ENCODE measurements at regions not wholly inside any gene's neighbourhood (a gene's known extent, or its start where the extent isn't known, plus 50 kb on each side); places are given as distances from the start of the nearest gene placed in this dataset.

DNA sequence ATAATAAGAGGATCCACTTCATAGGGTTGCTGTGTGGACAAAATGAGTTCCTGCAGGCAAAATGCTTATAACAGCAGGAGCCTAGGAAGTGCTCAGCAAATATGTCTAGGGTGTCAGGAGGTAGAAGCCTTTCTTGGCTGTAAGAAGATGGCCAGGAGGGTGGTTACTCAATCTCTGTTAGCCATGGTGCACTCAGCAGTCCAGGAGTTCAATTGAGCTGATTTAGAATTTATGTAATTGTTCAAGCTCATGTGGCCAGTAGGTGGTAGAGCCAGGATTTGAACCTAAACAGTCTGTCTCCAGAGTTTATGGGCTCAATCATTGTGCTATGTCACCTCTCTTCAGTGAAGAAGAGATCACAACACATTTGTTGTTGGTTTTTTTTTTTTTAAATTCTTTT is 381.2 kb downstream of the KIF4B start:
- no peak for DNase-seq (ENCODE audit: extremely low read depth in 1 of 2, low read depth in 1 of 2)

DNA sequence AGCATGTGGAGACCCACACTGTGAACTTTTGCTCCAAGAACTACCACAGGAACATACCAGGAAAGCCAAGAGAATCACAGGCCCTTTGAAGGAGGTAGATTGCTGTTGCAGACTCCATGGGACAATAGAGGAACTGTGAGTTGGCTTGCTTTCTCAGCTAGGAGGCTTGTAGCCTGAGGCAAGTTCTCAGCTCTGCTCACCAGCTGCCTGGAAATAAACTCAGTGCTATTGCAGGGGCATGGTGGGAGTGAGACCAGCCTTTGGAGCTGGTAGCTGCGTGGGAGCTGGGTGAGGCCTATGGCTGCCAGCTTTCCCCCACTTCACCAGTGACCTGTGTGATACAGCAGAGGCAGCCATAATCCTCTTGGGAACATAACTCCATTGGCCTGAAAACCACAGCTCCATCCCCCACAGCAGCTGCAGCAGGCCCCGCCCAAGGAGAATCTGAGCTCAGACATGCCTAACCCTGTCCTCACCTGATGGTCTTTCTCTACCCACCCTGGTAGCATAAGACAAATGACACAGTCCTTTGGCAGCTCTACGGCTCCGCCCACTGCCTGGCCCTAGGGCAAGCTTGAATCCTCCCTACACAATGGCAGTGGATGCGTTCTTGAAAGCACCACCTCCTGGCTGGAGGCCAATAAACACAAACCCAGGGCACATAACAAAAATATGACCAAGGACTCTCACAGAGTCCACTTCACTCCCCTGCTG is 389.5 kb downstream of the KIF4B start:
- DNase-seq (ENCODE audit: extremely low read depth in 1 of 2, low read depth in 1 of 2) = no peak

DNA sequence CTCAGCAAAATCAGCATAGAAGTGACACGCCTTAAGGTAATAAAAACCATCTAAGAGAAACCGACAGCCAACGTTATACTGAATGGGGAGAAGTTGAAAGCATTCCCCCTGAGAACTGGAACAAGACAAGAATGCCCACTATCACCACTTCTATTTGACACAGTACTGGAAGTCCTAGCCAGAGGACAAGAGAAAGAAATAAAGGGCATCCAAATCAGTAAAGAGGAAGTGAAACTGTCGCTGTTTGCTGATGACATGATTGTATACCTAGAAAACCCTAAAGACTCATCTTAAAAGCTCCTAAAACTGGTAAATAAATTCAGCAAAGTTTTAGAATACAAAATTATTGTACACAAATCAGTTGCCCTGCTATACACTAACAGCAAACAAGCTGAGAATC is 393.3 kb downstream of the KIF4B start:
- no peak for DNase-seq (ENCODE audit: extremely low read depth in 1 of 2, low read depth in 1 of 2)

DNA sequence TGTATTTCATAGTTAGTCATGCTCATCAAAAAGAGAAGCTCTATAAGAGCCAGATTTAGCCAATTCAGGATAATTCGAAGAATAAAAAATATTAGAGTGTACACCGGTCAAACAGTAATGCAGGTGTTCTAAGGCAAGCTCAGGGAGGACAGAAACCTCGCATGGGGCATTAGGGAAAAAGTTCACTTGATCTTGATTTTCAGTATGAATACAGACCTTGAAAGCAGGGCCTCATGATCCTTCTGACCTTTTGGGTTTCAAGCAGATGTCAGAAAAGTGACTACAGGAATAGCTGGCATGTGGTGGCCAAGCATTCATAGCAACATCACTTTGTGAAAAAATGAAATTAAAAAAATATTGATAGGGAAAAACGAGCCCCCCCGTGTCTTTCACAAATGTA is 394.9 kb downstream of the KIF4B start:
- no peak for DNase-seq (ENCODE audit: extremely low read depth in 1 of 2, low read depth in 1 of 2)

DNA sequence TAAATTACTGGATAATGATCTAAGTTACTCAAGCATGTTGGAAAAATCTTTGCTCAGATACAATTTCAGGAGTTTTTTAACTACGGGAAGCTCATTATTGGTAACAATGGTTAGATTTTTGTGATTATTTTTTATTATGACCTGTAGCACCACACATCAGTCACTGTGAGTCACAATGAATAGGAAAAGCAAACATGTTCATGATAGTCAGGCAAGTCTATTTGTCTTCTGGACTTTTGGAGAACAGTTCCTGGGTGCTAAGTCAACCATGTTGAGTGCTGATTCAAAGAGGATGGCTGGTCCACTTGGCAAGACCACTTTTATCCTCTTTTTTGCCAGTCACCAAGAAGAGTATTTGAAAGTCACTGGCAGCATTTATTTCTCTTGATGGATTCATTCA is 403.2 kb downstream of the KIF4B start:
- DNase-seq (ENCODE audit: extremely low read depth in 1 of 2, low read depth in 1 of 2) = no peak

DNA sequence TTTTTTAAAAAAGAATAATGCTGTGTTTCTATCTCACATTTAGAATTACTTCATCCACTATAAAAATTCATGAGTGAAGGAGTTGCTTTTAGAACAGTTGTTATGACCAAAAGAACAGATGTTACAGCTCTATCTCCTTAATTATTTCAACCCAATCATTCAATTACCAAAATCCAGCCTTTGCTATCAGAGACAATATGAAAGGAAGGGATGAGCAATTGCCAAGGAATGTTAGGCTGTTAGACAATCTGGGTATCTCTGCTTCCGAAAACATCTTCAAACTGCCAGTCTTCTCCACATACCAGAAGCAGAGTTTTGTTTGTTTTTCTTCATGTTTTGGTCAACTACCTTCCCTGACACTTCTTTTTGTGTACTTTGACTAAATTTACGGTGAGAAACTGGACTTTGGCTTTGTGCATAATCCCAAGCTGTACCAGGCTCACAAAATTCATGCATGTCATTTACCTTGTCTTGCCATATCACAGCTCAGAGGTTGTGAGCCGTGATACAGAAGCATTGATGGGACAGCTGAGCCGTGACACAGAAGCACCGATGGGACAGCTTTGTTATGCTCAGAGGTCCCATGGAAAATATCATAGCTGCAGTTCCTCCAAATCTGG is 405.5 kb downstream of the KIF4B start:
- DNase-seq (ENCODE audit: extremely low read depth in 1 of 2, low read depth in 1 of 2) = no peak

DNA sequence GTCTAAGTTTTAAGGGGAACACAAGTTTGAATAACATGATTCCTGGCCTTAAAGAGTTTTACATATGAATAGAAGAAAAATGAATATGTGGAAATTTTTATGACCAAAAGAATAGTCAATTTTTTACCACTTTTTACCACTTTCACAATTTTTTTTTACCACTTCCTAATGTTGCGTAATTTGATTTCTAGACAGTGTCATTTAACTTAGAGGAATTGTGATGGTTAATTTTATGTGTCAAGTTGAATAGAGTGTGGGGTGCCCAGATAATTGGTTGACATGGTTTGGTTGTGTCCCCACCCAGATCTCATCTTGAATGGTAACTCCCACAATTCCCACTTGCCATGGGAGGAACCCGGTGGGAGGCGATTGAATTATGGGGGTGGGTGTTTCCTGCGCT is 416.6 kb downstream of the KIF4B start:
- no peak for DNase-seq (ENCODE audit: extremely low read depth in 1 of 2, low read depth in 1 of 2)

DNA sequence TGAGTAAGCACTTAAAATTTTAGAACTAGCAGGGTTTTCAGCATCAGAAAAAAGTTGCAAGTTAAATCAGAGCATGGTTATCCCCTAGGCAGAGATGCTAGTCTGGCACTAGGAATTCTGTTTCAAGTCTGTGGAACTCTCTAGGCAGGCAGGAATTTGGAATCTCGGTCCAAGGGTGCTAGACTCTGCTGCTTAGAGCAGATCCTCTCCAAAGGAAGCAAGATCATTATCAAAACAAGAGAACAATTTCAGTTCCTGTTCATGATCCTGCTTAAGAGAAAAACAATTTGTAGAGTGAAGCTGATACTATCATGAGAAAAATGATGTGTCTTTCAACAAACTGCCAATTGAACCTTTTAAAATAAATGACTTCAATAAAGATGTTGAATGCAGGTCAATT is 420.7 kb downstream of the KIF4B start:
- no peak for DNase-seq (ENCODE audit: extremely low read depth in 1 of 2, low read depth in 1 of 2)

DNA sequence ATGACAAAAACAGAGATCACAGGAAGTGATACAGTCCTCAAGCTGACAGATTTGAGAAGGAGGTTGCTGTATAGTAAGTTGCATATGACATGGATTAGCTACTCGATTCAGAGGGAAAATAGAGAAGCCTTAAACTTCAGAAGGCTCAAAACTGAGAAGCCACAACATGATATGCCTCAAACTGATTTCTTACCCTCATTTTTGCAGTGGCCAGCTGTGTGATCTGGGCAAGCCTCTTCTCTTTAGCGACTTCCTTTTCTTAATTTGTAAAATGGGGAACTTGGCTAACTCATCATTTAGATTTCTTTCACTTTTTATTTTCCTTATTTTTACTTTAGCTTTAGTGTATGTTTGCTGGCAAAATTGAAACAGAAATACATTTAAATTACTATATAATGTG is 421.1 kb downstream of the KIF4B start:
- DNase-seq (ENCODE audit: extremely low read depth in 1 of 2, low read depth in 1 of 2) = no peak

DNA sequence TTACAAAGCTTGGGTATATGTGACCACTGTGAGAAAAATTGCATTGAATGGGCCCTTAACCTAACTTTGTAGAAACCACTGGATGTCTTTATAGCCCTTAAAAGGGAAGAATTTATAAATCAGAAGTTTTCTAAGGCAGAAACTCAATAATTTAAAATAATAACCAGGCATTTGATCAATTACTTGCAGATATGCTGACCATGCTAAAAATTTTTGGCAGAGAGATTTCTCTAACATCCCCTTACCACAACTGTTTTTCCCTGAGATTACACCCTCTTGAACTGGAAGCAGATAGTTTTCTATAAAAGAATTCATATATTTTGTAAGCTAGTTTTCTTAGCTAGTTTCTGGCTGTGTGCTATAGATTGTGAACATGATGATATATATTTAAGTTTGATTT is 428.3 kb downstream of the KIF4B start:
- DNase-seq (ENCODE audit: extremely low read depth in 1 of 2, low read depth in 1 of 2) = no peak

DNA sequence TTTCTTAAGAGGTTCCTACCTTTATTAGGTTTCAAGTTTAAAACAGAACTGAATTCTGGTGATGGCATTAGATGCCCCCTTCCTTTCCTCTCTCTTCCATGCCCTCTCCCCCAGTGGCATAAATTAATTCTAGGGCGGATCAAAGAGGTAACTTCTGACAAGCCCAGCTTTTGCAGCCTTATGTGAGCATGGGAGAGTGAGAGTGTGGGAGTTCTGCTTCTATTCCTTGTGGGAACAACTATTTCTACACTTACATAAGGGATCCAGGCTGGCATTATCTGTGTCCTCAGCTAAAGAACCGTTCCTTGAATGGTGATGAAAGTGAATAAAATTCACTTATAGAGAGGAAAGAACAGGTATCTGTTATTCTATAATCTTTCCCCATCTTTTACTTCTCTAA is 437.6 kb downstream of the KIF4B start:
- DNase-seq (ENCODE audit: extremely low read depth in 1 of 2, low read depth in 1 of 2) = no peak

DNA sequence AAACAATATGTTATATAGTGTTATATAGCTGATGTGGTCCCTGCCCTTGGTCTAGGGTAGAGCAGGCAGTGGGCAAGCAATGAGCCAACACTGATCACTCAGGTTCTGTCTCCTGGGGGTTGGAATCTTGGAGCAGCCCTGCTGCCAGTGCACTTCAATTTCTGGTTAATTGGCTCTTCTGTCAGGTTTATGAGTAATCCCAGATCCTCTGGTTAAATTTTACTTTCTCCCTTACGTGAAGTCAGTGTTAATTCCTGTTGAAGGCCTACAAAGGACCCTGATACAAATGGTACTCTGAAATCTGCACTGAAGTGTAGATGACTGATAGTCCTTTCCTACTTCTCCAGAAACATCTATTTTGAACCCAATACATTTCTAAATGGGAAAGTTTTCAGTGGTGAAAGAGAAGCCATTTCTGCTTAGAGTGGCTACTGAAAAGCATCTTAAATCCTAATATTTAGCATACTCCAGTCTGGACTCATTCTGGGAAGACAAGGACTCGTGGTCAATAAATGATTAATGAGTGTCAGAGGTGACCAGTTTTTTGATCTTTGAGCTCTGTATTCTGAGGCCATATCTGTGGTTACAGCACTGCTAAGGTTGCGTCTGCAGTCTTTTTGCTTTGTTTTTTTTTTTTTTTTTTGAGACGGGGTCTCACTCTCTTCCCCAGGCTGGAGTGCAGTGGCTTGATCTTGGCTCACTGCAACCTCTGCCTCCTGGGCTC is 442.4 kb downstream of the KIF4B start:
- DNase-seq (ENCODE audit: extremely low read depth in 1 of 2, low read depth in 1 of 2) = no peak

DNA sequence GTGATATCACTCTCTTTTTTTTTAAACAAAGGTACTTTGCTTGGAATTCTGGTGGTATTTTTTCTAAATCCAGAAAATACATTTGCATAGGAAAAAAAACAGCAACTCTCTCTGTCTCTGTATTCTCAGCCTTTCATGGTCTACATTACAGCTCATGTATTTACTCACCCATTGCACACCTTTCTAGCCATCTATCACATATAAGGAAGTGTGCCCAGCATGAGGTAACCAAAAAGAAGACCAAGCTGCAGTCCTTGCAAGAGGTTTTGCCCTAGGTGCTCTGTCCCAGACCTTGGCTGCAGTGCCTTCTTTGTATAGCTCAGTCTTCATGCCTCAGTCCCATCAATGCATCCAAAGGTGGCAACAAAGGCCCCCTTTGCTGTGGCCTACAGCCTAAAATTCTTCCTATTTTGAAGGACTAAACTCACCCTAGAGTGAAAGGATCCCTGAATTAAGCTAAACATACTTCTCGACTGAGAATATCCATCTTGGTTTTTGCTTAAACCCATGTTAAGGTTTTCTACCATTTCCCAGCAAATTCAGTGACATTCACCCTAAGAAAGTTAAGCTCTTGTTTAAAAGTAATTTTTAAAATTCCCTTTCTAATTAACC is 446.4 kb downstream of the KIF4B start:
- DNase-seq (ENCODE audit: extremely low read depth in 1 of 2, low read depth in 1 of 2) = no peak

DNA sequence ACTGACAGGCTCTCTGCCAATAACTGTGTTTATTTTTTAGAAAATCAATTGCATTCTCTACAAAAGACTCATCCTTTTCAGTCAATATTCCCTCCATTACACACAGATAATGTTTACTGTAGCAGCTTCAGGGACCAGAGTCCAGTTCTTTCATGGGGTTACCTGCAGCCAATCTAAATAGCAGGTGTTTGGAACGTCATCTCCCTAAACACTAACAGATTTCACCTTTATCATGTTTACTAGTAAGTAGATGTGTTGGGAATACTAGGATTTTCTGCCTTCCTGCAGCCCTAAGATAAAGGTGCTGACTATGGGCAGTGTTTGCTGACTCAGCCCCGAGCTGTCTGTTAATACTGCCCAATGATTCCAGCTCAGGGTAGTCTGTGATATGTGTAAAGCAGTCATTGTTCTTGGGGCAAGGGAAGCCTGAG is 447.0 kb downstream of the KIF4B start:
- no peak for DNase-seq (ENCODE audit: extremely low read depth in 1 of 2, low read depth in 1 of 2)

DNA sequence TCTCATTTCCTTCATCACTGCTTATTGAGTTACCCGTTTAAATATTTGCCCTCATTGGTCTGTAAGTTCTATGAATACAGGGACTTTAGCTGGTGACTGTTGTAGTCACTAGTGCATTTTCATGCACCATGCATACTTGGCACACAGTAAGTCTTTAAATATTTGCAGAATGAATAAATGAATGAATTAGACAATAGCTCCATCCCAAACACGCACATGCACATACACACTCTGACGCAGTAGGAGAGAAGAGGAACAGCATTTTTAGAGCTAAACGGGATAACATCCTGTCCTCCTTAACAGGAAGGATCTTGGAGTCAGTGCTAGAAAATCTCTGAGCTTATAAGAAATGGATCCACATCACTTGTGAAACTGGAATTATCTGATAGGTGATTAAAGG is 447.7 kb downstream of the KIF4B start:
- DNase-seq (ENCODE audit: extremely low read depth in 1 of 2, low read depth in 1 of 2) = no peak

DNA sequence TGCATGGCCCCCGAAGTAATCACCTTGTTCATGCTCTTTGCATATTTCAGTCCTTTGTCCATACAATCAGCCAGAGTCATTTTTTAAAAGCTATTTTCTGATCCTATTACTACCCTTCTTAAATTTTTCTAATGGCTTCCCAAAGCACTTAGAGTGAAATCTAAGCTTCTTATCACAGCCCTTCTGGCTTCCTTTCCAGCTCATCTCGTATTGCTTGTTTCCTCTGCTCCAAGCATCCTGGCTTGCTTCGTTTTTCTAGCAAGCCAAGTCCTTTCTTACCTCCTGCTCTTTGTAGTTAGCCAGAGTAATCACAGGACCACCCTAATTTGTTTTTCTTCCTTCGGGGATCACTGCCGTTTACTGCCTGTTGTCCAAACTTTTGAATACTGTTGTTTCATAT is 453.3 kb downstream of the KIF4B start:
- DNase-seq (ENCODE audit: extremely low read depth in 1 of 2, low read depth in 1 of 2) = no peak

DNA sequence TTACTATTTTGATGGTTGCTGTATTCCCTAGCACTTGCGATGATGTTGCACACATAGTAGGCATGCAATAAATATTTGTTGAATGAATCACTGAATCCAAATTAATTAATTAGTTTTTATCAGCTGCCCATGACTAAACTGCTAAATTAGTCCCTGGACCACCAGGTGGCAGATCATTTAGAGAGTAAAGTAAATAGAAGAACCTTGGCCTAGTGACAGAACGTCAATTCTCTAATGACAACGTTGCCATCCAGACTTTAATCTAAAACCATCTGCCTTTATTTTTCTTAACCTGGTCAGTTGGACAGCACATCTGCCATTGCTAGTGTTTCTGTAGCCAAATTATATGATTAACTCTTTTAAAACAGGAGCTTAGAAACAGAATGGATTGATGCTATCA is 457.5 kb downstream of the KIF4B start:
- DNase-seq (ENCODE audit: extremely low read depth in 1 of 2, low read depth in 1 of 2) = no peak

DNA sequence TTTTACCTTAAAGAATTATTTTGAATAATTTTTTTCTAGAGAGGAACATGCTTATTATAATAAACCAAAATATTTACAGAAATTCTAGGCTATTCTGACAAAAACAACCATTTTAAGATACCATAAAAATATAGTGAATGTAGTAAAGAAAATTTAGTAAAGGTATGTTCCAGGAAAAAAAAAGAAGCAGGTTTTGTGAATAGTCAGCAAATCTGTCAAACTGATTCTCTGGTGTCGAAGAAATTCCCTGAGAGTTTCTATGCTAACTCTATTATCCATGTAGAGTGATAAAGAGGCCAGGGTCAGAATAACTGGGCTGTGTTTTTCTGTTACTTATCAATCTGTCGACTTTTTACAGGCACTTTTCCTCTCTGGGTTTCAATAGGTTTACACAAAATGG is 459.2 kb downstream of the KIF4B start:
- DNase-seq (ENCODE audit: extremely low read depth in 1 of 2, low read depth in 1 of 2) = no peak

DNA sequence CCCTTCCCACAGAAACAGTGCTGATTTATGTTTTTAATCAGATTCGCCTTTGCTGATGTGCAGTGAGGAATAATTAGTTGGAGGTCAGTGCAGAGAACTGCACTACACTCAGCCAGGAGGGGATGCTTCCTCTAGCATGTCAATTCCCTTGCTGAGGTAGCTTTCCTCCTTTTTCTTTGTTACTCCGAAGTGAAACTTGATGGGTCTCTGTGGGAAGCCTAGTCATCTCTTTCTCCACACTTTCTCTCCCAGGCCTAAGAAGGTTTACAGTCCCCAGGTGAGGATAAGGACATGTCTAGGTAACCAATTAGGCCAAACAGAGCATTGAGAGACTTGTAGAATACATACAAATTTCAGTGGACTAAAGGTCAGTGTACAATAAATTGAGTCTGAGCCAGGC is 461.8 kb downstream of the KIF4B start:
- DNase-seq (ENCODE audit: extremely low read depth in 1 of 2, low read depth in 1 of 2) = no peak

DNA sequence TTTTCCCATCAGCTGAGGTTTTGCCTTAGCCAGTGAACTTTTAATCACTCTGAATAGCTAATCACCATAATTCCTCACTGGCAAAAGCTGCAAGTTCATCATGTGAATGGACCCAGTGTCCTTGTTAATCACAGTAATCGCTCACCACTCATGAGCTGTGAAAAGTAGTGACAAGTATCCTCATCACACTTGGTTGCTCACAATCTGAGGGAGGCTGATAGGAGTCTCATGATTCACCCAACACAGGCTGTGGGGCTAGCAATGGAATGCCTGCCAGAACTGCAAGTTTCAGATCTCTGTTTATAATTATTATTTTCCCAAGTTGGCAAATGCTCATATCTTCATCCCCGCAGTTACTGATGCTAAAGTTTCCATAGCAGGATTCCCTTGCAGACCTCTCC is 467.2 kb downstream of the KIF4B start:
- no peak for DNase-seq (ENCODE audit: extremely low read depth in 1 of 2, low read depth in 1 of 2)

DNA sequence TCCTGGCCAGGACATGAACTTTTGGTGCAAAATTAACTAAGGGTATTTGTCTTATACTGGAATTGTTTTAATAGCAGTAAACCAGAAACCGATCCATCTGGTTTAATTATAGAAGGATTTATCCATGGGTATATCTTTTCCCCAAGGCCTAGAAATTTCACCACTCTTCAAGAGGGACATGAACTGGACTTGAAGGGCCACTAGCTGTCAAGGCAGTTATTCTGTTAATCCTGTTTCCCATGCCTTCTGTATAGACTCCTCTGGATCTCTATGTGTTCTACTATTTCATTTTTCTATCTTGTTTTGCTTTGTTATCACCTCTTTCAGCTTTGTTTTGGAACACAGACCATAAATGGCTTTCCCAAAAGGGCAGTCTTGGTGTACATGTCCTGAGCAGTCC is 467.6 kb downstream of the KIF4B start:
- no peak for DNase-seq (ENCODE audit: extremely low read depth in 1 of 2, low read depth in 1 of 2)

DNA sequence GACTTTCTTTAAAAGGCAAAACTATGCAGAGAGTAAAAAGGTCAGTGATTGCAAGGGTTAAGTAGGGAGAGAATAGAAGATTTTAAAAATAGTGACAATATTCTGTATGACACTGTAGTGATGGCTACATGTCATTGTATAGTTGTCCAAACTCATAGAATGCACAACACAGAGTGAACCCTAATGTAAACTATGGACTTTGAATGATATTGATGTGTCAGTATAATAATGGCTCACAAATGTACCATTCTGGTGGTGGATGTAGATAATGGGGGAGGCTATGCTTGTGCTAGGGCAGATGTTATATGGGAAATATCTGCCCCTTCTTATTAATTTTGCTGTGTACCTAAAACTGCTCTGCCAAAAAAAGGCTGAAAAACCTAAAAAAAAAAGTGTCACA is 468.9 kb downstream of the KIF4B start:
- DNase-seq (ENCODE audit: extremely low read depth in 1 of 2, low read depth in 1 of 2) = no peak

All from activated CD8-positive, alpha-beta memory T cell treated with anti-CD3 and anti-CD28 coated beads for 1 hour (primary cell).